HG03064 (cell line): ENCODE measurements at regions not wholly inside any gene's neighbourhood (a gene's known extent, or its start where the extent isn't known, plus 50 kb on each side); places are given as distances from the start of the nearest gene placed in this dataset.
"Not testable (repeated sequence)": the region's sequence is repeated elsewhere in the genome, so short reads cannot be mapped to it uniquely, and the experiment has no call there.

Source experiments
- ATAC-seq: cut with Tn5 transposase; IDR thresholded peaks from one replicate; pipeline ENCODE4 v1.9.1; 2021; ENCODE audit warnings: low read depth; ENCODE audit not compliant: unreplicated experiment

GRCh38 chrX:121283921-121284320, 236.5 kb downstream of the GLUD2 start:
- no peak for ATAC-seq

DNA sequence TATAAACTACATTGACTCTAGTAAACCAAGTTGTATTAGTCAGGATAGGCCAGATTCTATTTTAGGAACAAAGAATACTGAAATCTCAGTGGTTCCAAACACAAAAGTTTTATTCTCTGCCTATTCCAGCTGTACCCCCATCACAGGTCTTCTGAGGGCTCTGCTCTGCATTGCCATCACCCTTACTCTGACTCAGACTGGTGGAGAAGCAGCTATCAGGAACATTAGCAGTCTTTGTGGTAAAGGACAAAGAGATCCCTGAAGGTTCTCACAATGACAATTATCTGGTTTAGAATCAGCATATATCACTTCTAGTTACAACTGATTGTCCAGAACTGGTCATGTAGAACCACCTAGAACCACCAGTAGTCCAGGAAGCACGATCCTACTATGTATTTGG, 251.1 kb downstream of the GLUD2 start:
- no peak for ATAC-seq

GRCh38 chrX:121301356-121301755, 253.9 kb downstream of the GLUD2 start:
- no peak for ATAC-seq

- ATAC-seq, result no peak
Measured at GRCh38 chrX:121301822-121302221, 254.4 kb downstream of the GLUD2 start.

- ATAC-seq, result peak; percentile 76
Measured at GRCh38 chrX:121307449-121307848, 260.0 kb downstream of the GLUD2 start.

DNA sequence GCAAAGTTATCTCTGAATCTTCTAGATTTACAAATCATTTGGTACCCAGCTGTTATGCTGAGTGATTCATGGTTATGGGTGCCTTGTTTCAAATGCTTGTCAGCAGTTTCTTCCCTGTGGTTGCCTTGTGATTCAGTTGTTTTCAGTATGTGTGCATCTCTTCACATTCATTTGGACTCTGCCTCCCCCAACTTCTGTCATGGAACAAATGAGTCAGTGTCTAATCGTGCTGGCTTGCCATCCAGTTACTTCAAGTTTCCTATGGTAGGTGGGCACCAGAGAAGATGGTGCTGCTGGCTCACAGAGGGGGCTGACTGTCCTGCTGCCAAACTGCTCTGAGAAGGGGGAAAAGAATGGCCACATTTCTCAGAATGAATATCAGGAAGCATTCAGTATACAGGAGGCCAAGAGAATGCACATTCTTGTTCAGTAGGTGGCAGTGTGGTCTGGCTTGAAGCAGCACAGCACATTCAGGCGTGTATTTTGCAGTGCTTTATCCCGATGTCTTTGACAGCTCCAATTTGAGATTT, 260.9 kb downstream of the GLUD2 start:
- ATAC-seq, result peak; percentile 77

GRCh38 chrX:121310820-121311219, 263.4 kb downstream of the GLUD2 start:
- no peak for ATAC-seq

- no peak for ATAC-seq
Measured at GRCh38 chrX:121320441-121320840, 273.0 kb downstream of the GLUD2 start.

DNA sequence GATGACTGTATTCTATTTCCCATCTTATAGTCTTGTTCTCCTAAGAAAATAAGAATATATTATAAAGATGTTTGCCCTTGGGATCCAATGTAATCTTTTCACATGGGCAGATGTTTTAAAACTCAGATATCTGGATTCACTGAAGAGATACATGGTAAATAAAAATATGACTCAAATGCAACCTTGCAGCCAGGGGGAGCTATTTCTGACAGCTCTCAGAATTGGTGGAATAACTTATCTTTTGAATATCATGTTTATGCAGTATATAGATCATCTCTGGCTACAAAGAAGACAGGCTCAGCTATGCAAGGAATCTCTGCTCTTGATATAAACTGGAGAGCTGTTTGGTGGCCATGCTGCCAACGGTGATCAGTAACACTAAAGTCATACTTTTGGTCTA, 274.7 kb downstream of the GLUD2 start:
- ATAC-seq, result no peak

DNA sequence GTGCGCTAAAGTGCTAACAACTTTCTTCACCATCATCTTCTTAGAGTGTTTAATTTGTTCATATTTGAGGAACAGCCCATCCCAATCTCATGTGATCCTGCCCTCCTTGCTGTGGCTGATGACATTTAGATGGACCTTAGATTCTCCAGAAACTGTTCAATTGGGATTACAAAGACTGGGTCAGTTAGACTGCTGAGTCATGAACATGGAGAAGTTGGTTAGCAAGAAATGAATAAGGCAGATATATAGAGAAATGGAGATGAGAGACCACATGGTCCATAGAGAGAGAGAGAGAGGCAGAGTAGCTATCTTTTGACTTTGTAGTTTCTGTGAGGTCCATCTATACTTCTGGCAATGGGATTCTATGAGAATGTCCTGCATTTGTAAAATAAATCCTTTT, 275.9 kb downstream of the GLUD2 start:
- ATAC-seq, result no peak

DNA sequence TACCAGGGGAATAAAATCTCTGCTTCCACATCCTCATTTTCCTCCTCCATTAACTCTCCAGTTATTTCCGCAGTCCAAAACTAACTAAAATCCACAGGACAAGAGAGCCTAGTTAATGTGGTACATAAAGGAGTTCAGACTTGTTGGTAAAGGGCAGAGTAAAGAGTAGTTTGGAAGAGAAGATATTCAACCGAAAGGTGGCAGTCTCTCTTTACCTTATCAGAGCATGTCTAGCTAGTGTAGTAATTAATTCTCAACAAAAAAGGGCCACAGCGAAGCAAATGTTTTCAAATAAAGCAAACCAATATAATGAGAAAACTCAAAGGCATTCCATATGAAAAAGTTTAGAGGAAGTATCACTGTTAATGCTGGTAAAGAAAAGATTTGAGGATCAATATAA, 286.5 kb downstream of the GLUD2 start:
- no peak for ATAC-seq

DNA sequence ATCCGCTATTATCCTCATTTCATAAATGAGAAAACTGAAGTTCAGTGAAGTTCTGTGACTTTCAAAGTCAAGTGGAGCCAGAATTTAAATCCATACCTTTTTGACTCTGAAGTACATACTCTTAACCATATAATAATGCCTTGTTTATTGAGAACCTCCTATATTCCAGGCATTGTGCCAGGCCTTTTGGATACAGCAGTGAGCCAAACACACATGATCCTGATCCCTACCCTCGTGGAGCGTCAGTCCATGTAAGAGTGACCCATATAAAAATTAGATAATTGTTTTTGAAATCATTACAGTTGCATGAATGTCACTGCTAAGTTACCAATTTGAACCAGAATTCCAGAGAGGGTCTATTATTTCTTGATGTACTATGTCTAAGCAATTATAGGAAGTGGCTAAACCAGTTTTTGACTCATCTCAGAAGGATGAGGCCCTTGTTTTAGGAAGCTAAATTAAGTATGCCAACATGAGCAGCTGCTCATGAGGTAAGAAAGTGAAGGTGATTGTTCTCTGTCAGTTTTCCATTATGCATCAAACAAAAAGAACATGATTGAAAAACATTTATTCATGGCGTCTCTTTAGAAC, 289.5 kb downstream of the GLUD2 start:
- no peak for ATAC-seq

DNA sequence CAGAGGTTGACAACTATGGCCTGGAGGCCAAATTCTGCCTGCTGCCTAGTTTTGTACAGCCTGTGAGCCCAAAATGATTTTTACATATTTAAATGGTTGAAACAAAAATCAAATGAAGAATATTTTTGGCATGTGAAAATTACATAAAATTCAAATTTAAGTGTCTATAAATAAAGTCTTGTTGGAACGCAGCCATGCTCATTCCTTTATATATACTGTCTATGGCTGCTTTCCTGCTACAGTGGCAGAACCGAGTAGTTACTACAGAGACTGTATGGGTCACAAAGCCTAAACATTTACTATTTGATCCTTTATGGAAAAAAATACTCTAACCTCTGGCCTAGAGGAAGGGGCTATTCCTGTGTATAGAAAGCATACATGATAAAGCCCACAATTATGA, 290.4 kb downstream of the GLUD2 start:
- no peak for ATAC-seq

GRCh38 chrX:121349263-121349662, 301.9 kb downstream of the GLUD2 start:
- ATAC-seq, result no peak

DNA sequence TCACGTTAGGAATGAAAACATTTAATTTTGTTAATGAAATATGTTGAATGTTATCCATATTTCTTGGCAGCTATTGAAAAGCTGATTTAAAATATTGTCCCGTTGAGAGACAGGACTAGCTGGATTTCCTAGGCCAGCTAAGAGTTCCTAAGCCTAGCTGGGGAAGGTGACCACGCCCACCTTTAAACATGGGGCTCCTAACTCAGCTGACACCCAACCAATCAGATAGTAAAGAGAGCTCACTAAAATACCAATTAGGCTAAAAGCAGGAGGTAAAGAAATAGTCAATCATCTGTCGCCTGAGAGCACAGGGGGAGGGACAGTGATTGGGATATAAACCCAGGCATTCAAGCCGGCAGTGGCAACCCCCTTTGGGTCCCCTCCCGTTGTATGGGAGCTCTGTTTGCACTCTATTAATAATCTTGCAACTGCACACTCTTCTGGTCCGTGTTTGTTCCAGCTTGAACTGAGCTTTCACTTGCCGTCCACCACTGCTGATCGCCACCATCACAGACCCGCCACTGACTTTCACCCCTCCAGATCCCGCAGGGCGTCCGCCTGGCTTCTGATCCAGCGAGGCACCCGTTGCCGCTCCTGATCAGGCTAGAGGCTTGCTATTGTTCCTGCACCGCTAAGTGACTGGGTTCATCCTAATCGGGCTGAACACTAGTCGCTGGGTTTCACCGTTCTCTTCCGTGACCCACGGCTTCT, 308.9 kb downstream of the GLUD2 start:
- ATAC-seq, result no peak

DNA sequence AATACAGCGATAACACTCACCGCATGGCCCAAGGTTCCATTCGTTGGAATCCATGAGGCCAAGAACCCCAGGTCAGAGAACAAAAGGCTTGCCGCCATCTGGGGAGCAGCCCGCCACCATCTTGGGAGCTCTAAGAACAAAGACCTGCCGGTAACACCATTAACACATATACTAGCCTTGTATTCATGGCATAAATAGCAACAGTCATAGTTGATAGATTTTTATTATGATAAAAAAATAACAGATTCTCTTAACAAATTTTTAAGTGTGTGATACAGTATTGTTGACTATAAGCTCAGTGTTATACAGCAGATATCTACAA, 309.4 kb downstream of the GLUD2 start:
- ATAC-seq, result no peak

GRCh38 chrX:121360280-121360679, 312.9 kb downstream of the GLUD2 start:
- ATAC-seq, result no peak

- ATAC-seq, result no peak
Measured at GRCh38 chrX:121365572-121366161, 318.3 kb downstream of the GLUD2 start.

- no peak for ATAC-seq
Measured at GRCh38 chrX:121374471-121374870, 327.1 kb downstream of the GLUD2 start.

GRCh38 chrX:121381915-121382314, 334.5 kb downstream of the GLUD2 start:
- not testable (repeated sequence) for ATAC-seq

- no peak for ATAC-seq
Measured at GRCh38 chrX:121389976-121390714, 342.7 kb downstream of the GLUD2 start.
